Right lobe of liver (tissue), 4 donors: ENCODE measurements at regions not wholly inside any gene's neighbourhood (a gene's known extent, or its start where the extent isn't known, plus 50 kb on each side); places are given as distances from the start of the nearest gene placed in this dataset.

Experiments
- CTCF ChIP-seq, 4 donors: fragments of 200-600 bp in 3 of 4; fragments of 450-650 bp in 1 of 4; IDR thresholded peaks; one replicate each; pipeline versions ENCODE4 v1.5.1 to v1.8.0; 2016 to 2022; ENCODE audit warnings: antibody characterized with exemption in 4 of 4, mild to moderate bottlenecking in 2 of 4
- POLR2A ChIP-seq: fragments of 450-650 bp; IDR thresholded peaks from one replicate; pipeline ENCODE4 v1.6.1; 2017; ENCODE audit warnings: antibody characterized with exemption, mild to moderate bottlenecking
- donor health status: DM: no; HTN: no; CAD: no.
- donor health status: DM: no; HTN: no; CAD: no.
- donor health status: DM: no; HTN: yes; CAD: no.

GRCh38 chr4:24006269-24006668, 116.4 kb upstream of the PPARGC1A start:
- TF ChIP-seq CTCF (IDR thresholded peaks at IDR 0.05) (no peak), POLR2A (no peak)
